DOHH2 (cell line): ENCODE measurements at regions not wholly inside any gene's neighbourhood (a gene's known extent, or its start where the extent isn't known, plus 50 kb on each side); places are given as distances from the start of the nearest gene placed in this dataset.

ENCODE experiments used
- H3F3A ChIP-seq: fragments of 200-600 bp; sonication (generic), shearing (Covaris generic); 2 replicates; pipeline ENCODE4 v1.6.0; 2016; ENCODE audit warnings: antibody characterized with exemption, mild to moderate bottlenecking; ENCODE audit not compliant: control insufficient read depth, insufficient read depth
- H3K27ac ChIP-seq: fragments of 200-600 bp; sonication (generic); 2 replicates; pipeline ENCODE4 v1.5.1; 2014; ENCODE audit warnings: low read depth, mild to moderate bottlenecking, low read length, moderate library complexity
- H3K27me3 ChIP-seq: fragments of 200-600 bp; sonication (generic); 2 replicates; pipeline ENCODE4 v1.6.1; 2014; ENCODE audit warnings: mild to moderate bottlenecking, low read length, mixed read lengths; ENCODE audit not compliant: control insufficient read depth
- H3K36me3 ChIP-seq: fragments of 200-600 bp; sonication (generic); 2 replicates; pipeline ENCODE4 v1.6.1; 2014; ENCODE audit warnings: mild to moderate bottlenecking, low read length, moderate library complexity, mixed read lengths; ENCODE audit not compliant: control insufficient read depth
- H3K4me1 ChIP-seq: fragments of 200-600 bp; sonication (generic); 2 replicates; pipeline ENCODE4 v1.6.1; 2014; ENCODE audit warnings: mild to moderate bottlenecking, low read length, mixed read lengths; ENCODE audit not compliant: control insufficient read depth
- H3K4me2 ChIP-seq: fragments of 200-600 bp; sonication (generic); 2 replicates; pipeline ENCODE4 v1.6.0; 2014; ENCODE audit warnings: mild to moderate bottlenecking, low read length, moderate library complexity
- H3K4me3 ChIP-seq: fragments of 200-600 bp; sonication (generic); 2 replicates; pipeline ENCODE4 v1.5.1; 2014; ENCODE audit warnings: mild to moderate bottlenecking, low read length, mixed read lengths
- H3K79me2 ChIP-seq: fragments of 200-600 bp; sonication (generic); 2 replicates; pipeline ENCODE4 v1.6.1; 2014; ENCODE audit warnings: mild to moderate bottlenecking, low read length, mixed read lengths; ENCODE audit not compliant: control insufficient read depth
- H3K9me2 ChIP-seq: fragments of 200-600 bp; sonication (generic); replicated peaks from 2 replicates; pipeline ENCODE4 v1.6.1; 2014; ENCODE audit warnings: mild to moderate bottlenecking, low read length, mixed read lengths; ENCODE audit not compliant: control insufficient read depth
- H3K9me3 ChIP-seq: fragments of 200-600 bp; sonication (generic); 2 replicates; pipeline ENCODE4 v1.6.1; 2014; ENCODE audit warnings: antibody characterized with exemption, low read length, mixed read lengths; ENCODE audit not compliant: control insufficient read depth, insufficient read depth
- H4K20me1 ChIP-seq: fragments of 200-600 bp; sonication (generic); 2 replicates; pipeline ENCODE4 v1.6.0; 2014; ENCODE audit warnings: low read depth, mild to moderate bottlenecking, antibody characterized with exemption, low read length, moderate library complexity; ENCODE audit not compliant: control insufficient read depth, insufficient read depth
- EZH2phosphoT487 ChIP-seq: fragments of 200-600 bp; sonication (generic); IDR thresholded peaks from 2 replicates; pipeline ENCODE4 v1.6.1; 2017; ENCODE audit warnings: borderline replicate concordance, mild to moderate bottlenecking, antibody characterized with exemption, low read length, moderate library complexity, mixed read lengths
- TF ChIP-seq, protein P1 (sequence below): fragments of 200-600 bp; sonication (generic); IDR thresholded peaks from one replicate; pipeline ENCODE4 v1.5.1; 2014; ENCODE audit warnings: antibody characterized with exemption, mild to moderate bottlenecking, low read depth, low read length; ENCODE audit not compliant: poor library complexity, severe bottlenecking

DNA sequence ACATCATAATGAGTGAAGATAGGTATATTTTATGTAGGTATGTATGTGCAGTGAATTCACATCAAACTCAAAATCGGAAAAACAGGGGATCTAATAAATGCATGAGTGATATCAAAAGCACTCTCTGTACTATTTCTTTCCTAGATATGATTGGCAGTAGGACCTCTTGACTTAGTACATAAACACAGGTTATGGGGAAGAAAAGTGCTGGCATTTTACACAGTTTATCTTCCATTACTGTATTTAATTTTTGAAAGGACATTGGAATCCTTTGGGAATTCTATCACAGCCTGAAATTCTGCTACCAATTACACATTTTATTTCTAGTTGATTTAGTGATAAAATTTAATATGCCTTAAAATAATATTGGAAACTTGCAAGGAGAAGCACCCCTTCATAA is 470.5 kb upstream of the ONECUT1 start:
- Histone ChIP-seq H3K27me3 (no peaks in the 10 kb centered on the region), H3K36me3 (no peaks in the 10 kb centered on the region), H3K4me2 (no peak overlapping the region), H3F3A (no peaks in the 10 kb centered on the region), H3K9me2 (no peaks in the 10 kb centered on the region), H3K27ac (no peak overlapping the region), H3K4me1 (no peaks in the 10 kb centered on the region), H3K9me3 (no peaks in the 10 kb centered on the region), H4K20me1 (no peaks in the 10 kb centered on the region), H3K79me2 (no peaks in the 10 kb centered on the region), H3K4me3 (no peak overlapping the region)
- TF ChIP-seq EZH2phosphoT487 = no peak
- TF ChIP-seq, protein P1, sequence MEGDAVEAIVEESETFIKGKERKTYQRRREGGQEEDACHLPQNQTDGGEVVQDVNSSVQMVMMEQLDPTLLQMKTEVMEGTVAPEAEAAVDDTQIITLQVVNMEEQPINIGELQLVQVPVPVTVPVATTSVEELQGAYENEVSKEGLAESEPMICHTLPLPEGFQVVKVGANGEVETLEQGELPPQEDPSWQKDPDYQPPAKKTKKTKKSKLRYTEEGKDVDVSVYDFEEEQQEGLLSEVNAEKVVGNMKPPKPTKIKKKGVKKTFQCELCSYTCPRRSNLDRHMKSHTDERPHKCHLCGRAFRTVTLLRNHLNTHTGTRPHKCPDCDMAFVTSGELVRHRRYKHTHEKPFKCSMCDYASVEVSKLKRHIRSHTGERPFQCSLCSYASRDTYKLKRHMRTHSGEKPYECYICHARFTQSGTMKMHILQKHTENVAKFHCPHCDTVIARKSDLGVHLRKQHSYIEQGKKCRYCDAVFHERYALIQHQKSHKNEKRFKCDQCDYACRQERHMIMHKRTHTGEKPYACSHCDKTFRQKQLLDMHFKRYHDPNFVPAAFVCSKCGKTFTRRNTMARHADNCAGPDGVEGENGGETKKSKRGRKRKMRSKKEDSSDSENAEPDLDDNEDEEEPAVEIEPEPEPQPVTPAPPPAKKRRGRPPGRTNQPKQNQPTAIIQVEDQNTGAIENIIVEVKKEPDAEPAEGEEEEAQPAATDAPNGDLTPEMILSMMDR = no peak

DNA sequence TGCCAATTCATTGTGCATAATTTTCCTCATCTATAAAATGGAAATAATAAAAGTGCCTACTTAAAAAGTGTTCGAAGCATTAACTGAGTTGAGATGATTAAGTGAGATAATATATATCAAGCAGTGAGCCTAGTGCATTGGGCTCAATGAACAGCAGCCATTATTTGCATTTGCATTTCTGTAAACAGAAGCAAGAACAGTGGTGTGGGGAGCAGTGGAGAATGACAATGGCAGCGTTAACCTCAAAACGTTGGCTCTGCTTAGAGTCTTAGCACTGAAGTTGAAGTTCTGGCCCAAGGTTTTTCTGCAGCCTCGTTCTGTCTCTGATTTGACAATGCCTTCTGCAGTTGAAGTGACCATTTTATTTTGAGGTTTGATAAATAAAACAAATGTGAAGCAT is 466.3 kb upstream of the ONECUT1 start:
- no peaks in the 10 kb centered on the region for H3K4me1 ChIP-seq
- H3F3A ChIP-seq = no peaks in the 10 kb centered on the region
- no peaks in the 10 kb centered on the region for H3K9me3 ChIP-seq
- TF ChIP-seq EZH2phosphoT487 = no peak
- TF ChIP-seq, protein P1 = no peak
- no peaks in the 10 kb centered on the region for H3K27me3 ChIP-seq
- no peaks in the 10 kb centered on the region for H3K36me3 ChIP-seq
- H3K4me2 ChIP-seq = no peak overlapping the region
- H3K79me2 ChIP-seq = no peaks in the 10 kb centered on the region
- H3K9me2 ChIP-seq = no peaks in the 10 kb centered on the region
- H3K27ac ChIP-seq = no peak overlapping the region
- H4K20me1 ChIP-seq = no peaks in the 10 kb centered on the region
- H3K4me3 ChIP-seq = no peak overlapping the region

DNA sequence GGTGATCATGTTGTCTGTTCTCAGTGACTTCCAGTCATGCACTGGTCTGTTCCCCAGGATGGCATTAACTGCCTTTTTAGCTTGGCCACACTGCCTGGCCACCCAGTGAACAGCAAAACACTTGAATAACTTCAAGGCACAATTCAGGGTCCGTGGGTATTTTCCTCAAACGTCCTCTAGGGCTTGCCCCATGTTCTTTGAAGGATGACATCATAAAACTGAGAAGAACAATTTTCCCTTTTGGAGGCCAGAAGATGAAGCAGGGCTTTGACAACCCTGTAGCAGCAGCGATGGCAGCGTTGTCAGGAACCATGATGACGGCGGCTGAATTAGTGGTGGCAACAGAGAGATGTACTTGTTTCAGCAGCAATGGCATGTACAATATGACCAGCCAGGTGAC is 465.9 kb upstream of the ONECUT1 start:
- Histone ChIP-seq H3F3A (no peaks in the 10 kb centered on the region), H3K9me3 (no peaks in the 10 kb centered on the region), H3K4me3 (no peak overlapping the region), H3K4me1 (no peaks in the 10 kb centered on the region), H4K20me1 (no peaks in the 10 kb centered on the region), H3K27me3 (no peaks in the 10 kb centered on the region), H3K36me3 (no peaks in the 10 kb centered on the region), H3K4me2 (no peak overlapping the region), H3K27ac (no peak overlapping the region), H3K79me2 (no peaks in the 10 kb centered on the region), H3K9me2 (no peaks in the 10 kb centered on the region)
- TF ChIP-seq, protein P1 = no peak
- TF ChIP-seq EZH2phosphoT487 = no peak

DNA sequence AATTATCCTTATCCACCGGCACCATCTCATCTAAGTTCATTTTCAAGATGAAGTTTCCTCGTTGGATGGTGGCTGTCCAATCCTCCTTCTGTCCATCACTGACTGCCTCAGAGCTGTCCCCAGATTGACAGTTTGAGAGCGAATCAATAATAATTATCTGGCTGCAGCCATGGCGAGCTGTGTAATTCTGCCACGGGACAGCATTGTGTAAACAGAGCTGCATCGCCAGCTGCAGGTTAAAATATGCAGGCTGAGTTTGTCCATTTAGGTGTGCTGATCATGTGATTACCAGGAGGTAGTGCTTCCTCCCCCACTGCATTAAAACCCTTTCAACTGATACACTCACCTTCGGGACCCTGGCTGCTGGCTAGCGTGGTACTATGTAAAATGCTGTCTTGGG is 461.9 kb upstream of the ONECUT1 start:
- Histone ChIP-seq H3K27me3 (no peaks in the 10 kb centered on the region), H4K20me1 (no peaks in the 10 kb centered on the region), H3K4me2 (no peak overlapping the region), H3F3A (no peaks in the 10 kb centered on the region), H3K4me3 (no peak overlapping the region), H3K36me3 (no peaks in the 10 kb centered on the region), H3K79me2 (no peaks in the 10 kb centered on the region), H3K9me2 (no peaks in the 10 kb centered on the region), H3K9me3 (no peaks in the 10 kb centered on the region), H3K27ac (no peak overlapping the region), H3K4me1 (no peaks in the 10 kb centered on the region)
- no peak for TF ChIP-seq EZH2phosphoT487
- TF ChIP-seq, protein P1 = no peak
